HG02973 (cell line): ENCODE measurements at regions not wholly inside any gene's neighbourhood (a gene's known extent, or its start where the extent isn't known, plus 50 kb on each side); places are given as distances from the start of the nearest gene placed in this dataset.
"Not testable (repeated sequence)": the region's sequence is repeated elsewhere in the genome, so short reads cannot be mapped to it uniquely, and the experiment has no call there.

ENCODE experiments used
- ATAC-seq: cut with Tn5 transposase; IDR thresholded peaks from one replicate; pipeline ENCODE4 v1.9.1; 2021; ENCODE audit warnings: moderate library complexity; ENCODE audit not compliant: unreplicated experiment

DNA sequence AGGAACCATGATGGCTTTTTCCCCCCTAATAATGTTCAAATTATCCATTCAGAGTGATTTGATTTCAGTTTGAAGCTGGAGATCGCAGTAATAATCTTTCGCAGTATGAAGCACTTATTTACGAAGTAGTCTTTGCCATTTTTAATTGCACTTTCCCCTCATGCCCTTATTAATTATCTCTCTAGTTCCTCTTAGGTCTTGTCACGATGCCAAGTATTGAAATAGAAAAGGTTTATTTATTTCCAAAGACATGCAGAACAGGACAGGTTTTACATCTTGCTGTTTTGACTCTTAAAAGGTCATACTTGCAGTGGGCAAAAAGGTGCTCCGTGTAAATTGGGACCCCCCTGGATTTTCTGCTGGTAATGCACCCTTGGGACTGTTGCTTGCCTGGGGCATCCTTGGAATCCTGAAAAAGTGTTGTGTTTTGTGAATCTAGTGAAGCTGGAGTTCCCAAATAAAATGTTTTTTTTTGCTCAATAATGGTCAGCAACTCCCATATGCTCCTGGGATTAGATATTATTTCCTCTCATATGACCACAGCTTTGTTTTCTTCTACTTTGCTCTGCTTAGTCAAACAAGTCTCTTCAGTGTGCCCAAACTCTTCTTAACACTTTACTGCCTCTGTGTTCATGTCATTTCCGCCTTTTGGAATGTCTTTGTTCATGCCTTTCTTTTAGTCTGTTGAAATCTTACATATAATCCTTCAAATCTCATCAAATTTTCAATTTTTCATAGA lies 278.3 kb downstream of the TMEM38B start:
- no peak for ATAC-seq

DNA sequence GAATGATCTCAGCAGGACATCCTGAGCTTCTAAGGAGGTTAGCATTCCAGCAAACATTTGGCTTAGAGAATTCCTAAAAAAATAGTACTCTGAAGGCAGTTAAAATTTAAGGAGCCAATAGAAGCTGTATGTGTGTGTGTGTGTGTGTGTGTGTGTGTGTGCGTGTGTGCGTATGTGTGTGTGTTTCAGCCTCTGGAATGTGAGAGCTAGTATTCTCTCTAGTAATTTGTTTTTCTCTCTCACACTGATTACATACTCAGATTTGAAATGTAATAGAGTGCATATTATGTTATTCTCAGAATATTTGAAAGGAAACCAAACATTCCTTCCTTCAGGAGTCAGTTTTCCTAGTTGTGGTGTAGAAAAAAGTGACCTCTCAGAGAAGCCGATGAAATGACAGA lies 279.6 kb downstream of the TMEM38B start:
- ATAC-seq: no peak

GRCh38 chr9:105975886-105976645 lies 281.7 kb downstream of the TMEM38B start:
- ATAC-seq: no peak

DNA sequence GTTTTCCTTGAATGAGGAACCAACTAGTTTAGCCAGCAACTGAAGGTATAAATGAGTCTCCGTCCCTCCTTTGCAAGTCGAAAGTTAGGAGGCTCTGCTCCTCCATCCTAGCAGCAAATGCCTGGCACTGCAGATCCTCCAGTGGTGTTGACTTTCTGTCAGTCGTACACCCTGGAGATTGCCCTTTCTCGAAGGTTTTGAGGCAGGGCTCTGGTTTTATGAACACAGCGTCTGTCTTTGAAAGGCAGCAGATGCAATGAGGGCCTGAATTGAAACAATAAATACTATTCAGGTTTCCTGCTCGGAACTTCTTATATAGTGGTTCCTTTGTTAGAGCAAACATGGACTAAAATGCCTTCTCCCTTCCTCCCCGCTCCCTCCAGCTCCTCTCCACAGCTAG lies 284.0 kb downstream of the TMEM38B start:
- no peak for ATAC-seq

DNA sequence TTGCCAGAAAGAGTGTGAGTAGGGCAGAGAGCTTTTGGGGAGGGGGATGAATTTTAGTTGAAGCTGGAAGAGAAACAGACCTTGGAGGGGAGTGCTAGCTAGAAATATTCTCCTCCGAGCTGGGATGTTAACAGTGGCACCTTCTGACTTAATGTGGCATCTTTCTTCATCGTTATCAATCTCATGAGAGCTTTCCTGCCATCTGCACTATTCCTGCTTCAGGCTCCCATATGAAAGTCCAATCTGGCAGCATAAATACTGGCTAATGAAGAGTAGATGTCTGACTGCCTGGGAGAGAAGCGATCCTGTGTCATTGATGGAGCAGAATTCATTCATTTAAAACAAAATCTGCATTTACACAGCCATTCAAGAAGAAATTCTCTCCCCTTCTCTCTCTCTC lies 284.5 kb downstream of the TMEM38B start:
- ATAC-seq: no peak

DNA sequence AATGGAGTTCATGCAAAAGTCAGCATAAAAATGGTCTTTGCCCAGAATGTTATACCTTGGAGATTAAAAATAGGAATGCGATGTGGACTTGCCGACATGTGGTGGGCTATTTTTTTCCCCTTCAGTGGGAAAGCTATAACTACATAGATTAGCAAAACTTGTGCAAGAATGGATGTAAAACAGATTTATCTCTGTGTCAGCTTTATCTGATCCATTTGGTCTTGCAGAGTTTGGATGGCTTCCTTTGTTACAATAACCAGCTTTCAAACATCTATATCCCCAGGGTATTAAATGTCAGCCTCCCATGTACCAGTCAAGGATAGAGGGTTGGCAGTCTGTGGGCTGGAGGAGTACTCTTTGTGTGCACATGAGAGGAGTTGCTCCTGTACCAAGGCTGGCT lies 284.9 kb downstream of the TMEM38B start:
- ATAC-seq: no peak

DNA sequence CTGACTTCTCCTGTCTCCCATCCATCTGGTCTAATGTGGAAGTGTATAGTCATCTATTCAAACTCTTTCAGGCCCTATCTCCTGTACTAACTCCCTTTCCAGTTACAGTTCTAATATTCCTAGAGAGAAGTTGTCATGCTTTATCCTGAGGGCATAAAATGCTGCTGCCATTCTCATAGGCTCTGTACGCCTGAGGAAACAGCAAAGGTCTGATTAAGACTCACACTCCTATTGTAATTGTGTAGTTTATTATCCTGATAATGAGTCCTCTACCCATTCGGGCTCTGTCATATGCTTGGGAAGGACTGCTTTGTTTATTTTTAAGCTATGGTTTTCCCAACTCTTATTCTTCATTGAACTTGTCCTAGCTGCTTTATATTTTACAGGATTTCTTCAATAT lies 290.4 kb downstream of the TMEM38B start:
- no peak for ATAC-seq

DNA sequence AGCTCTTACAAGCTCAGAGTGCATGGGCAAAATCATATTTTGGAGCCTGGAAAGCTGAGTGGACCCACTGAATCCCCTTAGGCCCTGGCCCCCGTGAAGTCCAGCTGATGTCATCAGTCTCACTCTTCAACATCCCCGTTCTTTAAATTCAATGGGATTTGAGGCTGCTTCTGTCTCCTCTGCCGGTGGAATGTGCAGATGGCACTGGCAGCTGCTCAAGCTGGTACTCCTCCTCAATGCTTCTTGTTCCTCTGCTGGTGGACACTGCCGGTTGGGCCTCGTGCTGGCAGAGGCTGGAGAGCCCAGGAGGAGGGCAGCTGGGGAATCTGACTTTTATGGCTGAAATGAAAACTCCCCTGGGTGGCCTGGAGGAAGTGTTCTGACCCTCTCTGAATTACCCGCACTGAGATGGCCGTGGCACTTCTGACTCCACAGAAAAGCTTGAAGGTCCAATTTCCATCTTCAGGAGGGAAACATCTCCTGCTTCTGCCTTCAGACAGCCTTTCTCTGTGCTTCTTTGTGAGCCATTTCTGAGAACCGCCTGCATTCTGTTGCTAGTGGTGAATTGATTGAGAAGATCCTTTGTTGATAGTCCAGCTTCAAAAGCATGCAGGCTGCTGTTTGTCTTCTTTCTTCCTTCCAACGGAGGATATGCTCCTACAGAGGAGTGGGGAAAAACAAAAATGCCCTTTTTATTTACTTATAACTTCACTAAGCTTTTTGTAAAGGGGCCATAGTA lies 298.9 kb downstream of the TMEM38B start:
- no peak for ATAC-seq

- ATAC-seq: no peak
These were observed 299.8 kb downstream of the TMEM38B start for GRCh38 chr9:105993921-105994715.

DNA sequence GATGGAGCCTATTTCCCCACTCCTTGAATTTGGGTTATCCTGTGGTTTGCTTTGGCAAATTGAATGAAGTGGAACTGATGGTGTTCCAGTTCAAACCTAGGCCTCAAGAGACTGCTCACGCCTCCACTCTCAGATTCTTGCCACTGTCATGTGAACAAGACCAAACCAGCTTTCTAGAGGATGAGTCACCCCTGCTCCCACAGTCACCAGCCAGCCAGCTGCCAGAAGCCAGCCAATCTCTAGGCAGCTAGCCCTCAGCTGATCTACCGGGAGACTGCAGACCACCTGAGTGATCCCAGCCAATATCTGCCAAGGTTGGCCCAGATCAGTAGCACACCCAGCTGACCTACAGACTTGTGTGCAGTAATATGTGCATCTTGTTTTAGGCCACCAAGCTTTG lies 300.6 kb downstream of the TMEM38B start:
- ATAC-seq: no peak

- ATAC-seq: no peak
These were observed 322.9 kb downstream of the TMEM38B start for GRCh38 chr9:106017198-106017740.

- no peak for ATAC-seq
These were observed 324.8 kb downstream of the TMEM38B start for GRCh38 chr9:106019039-106019680.

- ATAC-seq: no peak
These were observed 325.4 kb downstream of the TMEM38B start for GRCh38 chr9:106019702-106020101.

GRCh38 chr9:106020186-106020585 lies 325.8 kb downstream of the TMEM38B start:
- ATAC-seq: no peak

DNA sequence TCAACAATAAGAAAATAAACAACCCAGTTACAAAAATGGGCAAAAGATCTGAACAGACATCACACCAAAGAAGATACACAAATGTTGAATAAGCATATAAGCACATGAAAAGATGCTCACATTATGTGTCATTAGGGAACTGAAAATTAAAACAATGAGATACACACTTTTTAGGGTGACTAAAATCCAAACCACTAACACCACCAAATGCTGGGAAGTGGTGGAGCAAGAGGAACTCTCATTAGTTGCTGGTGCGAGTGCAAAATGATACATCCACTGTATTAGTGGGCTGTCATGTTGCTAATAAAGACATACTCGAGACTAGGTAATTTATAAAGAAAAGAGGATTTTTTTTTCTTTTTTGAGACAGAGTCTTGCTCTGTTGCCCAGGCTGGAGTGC lies 329.1 kb downstream of the TMEM38B start:
- no peak for ATAC-seq

- no peak for ATAC-seq
These were observed 331.1 kb downstream of the TMEM38B start for GRCh38 chr9:106025453-106025852.

DNA sequence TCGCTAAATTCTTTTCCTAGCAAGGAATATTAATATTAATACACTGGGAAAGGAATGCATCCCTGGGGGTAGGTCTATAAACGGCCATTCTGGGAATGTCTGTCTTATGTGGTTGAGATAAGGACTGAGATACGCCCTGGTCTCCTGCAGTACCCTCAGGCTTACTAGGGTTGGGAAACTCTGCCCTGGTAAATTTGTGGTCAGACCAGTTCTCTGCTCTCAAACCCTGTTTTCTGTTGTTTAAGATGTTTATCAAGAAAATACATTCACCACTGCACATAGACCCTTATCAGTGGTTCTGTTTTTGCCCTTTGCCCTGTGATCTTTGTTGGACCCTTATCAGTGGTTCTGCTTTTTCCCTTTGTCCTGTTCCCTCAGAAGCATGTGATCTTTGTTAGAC lies 335.8 kb downstream of the TMEM38B start:
- not testable (repeated sequence) for ATAC-seq

DNA sequence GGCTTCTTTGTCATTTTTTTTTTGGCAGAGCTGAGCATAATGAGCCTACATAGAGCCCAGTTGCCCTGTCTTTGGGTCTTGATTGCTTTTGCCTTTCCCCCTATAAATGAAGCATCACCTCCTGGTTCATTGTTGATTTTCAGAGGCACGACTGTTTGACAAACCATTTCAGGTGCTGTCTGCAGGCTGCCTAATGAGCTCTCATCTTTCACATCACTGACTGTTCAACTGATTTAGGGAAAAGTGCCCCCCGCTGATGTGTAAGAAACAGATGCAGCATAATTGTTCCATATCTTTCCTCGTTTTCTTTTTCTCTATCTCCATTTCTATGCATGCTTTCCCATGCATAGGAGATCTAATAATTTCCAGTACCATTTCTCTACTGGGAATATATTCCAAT lies 338.6 kb downstream of the TMEM38B start:
- ATAC-seq: no peak

DNA sequence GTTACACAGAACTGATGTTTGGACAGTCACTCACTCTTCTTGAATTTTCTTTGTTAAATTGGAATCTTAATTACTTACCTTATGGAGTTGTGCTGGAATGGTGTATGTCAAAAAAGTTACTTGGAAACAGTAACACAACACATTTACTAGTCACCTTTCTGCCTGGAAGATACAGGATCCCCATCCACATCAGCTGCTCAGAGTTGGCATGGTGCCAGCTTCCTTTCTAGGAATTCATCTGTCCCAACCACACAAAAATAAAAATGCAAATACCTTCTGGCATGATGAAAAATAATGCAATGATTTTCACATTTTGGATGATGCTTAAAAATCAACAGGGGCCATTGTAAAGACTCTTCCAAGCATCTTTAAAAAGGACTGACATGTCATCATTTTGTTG lies 341.5 kb downstream of the TMEM38B start:
- ATAC-seq: no peak

DNA sequence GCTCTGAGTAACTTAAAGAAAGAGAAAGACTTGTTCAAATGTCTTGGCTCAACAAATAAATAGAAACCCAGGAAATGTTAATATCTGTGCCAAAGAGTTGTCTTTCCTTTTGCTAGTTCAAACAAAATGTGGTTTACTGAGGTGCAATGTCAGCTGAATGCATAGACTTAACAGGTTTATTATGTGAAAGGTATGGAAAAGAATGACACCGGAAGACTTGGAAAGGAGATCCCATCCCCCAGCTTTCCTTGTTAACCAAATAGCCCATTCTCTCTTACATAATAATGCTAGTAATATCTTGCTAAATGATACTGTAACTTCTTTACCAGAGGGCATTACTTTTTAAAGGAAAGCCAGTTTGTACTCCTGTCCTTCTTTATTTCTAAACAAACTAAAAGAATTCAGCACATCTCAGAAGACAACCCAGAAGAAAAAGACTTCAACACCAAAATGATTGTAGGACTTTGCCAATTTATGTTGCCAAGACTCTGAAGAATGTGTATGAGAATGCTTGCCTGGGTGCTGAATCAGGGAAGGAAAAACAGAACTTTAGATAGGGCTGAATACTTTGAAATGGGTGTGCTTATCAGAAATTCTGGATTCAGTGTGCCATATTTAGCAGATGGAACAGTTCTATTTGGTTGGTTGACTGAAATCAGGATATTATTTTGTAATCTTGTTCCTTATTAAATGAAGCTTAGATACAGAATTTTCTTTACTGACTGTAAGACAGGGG lies 344.1 kb downstream of the TMEM38B start:
- no peak for ATAC-seq
